G401 (cell line): ENCODE measurements at regions not wholly inside any gene's neighbourhood (a gene's known extent, or its start where the extent isn't known, plus 50 kb on each side); places are given as distances from the start of the nearest gene placed in this dataset.
"Not testable (repeated sequence)": the region's sequence is repeated elsewhere in the genome, so short reads cannot be mapped to it uniquely, and the experiment has no call there.

ENCODE experiments used
- DNase-seq: peaks from one replicate; pipeline ENCODE4 v3.0.0-alpha.2; 2015; ENCODE audit warnings: low spot score
- in situ Hi-C: cut with HindIII; loops from 2 replicates; pipeline ENCODE4 v1.10.0; 2016; ENCODE audit warnings: low sequenced_read_pairs, mixed read lengths

DNA sequence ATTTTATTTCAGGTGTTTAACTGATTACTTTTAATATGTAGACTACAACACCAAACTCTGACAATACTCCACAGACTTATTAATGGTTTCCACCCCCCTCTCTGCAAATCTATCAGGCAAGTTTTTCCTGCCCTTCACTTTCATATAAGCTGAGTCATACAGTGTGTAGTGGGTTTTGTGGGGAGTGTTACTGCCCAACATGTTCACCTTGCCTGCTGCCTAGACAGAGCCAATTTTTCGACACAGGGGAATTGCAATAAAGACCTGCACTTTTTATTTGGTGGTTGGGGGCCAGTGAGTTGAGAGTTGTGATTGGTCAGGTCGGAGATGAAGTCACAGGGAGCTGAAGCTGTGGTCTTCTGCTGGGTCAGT lies 119.7 kb downstream of the PPIAL4G start:
- no peak for DNase-seq
- in situ Hi-C loops, result no loop called here

DNA sequence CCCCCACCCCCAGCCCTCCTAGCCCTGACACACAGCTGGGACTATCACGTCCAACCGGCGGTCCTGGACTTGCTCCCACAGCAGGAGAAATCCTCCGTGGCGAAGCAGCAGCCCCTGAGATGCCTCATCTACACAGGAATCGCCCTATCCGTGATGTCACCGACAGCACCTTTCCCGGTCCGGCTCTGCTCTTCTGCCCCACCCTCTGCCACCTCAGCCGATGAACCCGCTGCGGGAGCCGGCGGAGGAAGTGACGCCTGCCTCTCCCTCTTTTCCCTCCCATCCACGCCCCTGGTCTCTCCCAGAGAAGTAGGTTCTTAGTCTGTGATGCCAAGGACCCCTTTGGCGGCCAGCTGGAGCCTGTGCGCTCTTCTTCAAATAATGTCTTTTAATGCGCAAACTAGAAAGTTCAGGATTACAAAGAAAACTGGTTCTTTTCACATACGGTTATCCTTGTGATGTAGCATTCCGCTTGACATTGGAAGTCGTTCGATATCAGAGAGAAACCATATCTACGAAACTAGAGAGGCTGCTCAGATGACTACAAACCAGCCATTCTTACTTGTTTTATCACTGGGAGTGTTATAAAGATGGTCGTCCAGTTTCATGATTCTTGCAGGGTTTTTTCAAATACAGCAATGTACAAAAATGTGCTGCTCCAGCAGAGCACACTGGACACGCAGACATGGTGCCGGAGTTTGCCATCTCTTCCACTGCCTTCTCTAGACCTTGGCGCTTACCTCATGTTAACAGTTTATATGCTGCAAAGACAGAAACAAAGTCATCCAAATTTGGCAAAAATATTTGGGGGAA lies 120.3 kb downstream of the PPIAL4G start:
- in situ Hi-C loops, result no loop called here
- peak; percentile 80 for DNase-seq

DNA sequence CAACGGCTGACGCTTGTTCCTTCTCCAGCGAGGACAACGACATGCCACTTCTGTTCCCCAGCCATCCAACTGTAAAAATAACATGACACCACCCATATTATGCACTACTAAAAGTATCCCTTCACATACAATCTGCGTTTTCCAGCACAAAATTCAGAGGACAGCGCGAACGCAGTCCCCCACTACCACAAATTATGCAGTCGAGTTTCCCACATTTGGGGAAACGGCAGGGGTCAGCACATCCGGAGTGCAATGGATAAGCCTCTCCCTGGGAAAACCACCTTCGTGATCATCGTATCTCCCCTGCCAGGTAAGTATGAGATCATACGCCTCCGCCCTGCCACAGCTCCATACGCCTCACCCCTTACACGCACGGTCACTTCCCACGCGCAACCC lies 120.9 kb downstream of the PPIAL4G start:
- in situ Hi-C loops, result no loop called here
- peak; percentile 41 for DNase-seq

DNA sequence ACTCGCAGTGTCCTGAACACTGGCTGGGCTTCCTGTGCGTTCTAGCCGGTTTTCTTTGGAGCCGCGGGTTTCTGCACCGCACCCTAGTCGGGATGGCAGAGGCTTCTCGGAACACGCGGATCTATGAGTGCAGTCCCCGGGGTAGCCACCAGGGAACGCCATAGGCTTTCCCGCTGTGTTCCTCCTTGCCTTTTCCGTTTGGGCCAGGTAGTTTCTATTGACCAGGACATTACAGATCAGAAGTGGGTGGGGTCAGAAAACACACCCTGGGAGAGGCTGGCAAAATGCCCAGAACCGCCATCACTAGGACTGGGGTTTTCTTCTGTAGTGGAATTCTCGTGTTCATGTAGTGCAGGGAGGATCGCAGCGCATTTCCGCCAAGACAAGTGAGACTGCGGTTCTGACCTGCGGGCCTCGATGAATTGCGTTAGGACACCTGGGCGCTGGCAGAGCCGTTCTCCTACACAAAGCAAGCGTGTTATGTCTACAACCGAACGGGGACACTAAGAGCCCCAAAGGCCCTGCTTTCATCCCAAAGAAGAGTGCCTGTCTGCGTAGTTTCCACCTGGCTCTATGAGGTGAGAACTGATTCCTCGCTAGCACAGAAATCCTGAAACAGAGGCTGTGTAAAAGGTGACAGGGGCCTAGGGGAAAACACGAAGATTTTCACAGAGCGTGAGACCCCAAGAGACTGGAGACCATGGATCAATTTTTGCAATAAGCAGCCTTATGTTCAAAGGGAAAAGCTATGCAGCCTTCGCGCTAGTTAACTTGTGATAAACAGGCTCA lies 121.5 kb downstream of the PPIAL4G start:
- in situ Hi-C loops, result not testable (repeated sequence)
- DNase-seq, result peak; percentile 22

DNA sequence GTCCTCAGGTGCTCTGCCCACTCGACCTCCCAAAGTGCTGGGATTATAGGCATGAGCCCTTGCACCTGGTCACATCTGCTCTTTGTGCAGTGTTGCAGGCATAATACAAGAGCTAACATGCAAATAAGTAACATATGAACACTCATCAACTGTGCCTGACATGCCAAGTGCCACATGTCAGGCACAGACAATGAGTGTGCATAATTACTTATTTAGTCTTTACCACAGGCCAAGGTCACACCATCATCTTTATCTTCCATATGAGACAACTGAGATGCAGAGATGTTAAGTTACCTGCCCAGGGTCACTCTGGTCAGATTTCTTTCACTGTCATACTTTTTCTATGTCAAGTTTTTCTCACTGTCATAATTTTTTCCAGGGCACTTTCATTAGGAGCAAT lies 126.1 kb downstream of the PPIAL4G start:
- in situ Hi-C loops, result no loop called here
- DNase-seq, result no peak

DNA sequence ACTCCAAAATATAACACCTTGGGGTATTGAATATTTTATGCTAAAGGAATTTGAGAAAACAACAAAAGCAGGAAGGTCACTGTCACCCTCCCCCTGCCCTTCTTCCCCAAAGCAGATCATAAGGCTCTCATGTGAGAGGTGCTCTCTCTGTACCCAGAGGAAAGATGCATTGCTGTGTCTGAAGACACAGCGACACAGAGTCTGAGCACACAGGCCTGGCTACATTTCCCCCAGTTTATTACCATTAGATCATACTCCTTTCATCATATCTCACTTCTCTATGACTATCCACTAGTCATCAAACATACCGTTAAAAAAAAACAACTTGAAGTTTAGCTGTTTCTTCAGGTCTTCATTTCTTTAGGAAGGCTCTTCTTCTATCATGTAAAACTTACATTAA lies 127.1 kb downstream of the PPIAL4G start:
- in situ Hi-C loops, result no loop called here
- DNase-seq, result no peak

DNA sequence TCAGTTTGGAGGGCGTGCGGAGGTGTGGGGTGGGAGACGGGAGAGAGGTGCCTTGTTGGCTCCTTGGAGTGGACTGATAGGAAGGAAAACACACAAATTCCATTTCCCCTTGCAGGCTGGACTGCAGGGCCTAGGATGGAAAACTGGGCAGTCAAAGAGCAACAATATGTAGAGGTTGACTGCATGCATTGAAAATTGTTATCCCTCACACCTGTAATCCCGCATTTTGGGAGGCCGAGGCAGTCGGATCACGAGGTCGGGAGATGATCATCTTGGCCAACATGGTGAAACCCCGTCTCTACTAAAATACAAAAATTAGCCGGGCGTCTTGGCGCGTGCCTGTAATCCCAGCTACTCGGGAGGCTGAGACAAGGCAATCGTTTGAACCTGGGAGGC lies 128.2 kb downstream of the PPIAL4G start:
- in situ Hi-C loops, result no loop called here
- no peak for DNase-seq

DNA sequence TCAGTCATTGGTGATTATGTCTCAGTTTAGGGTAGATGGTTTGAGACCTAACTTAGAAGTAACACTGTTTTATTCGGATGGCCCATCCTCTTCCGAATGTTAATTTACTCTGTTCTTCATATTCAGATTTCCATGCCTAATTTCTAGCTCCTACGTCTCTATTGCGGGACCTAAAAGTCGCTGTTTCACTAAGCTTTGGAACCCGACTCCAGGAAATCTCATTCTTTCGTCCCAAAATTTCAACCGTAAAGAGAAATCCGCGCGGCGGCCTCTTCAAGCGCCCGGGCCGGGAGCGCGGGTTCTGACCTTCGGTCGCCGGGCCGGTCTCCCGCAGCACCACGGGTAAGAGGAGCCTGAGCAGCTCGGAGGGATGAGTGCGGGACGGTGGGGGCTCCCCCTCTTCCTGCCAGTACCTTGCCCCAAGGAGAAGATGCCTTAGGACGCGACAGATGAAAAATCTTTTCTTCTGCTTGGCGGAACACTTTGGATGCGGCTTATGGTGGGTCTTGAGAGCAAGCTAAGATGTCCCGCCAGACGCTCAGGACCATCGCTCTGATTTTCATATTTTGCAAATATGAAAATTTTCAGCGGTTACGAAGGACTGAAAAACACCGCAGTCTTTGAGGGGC lies 128.7 kb downstream of the PPIAL4G start:
- DNase-seq, result no peak
- in situ Hi-C loops, result no loop called here

DNA sequence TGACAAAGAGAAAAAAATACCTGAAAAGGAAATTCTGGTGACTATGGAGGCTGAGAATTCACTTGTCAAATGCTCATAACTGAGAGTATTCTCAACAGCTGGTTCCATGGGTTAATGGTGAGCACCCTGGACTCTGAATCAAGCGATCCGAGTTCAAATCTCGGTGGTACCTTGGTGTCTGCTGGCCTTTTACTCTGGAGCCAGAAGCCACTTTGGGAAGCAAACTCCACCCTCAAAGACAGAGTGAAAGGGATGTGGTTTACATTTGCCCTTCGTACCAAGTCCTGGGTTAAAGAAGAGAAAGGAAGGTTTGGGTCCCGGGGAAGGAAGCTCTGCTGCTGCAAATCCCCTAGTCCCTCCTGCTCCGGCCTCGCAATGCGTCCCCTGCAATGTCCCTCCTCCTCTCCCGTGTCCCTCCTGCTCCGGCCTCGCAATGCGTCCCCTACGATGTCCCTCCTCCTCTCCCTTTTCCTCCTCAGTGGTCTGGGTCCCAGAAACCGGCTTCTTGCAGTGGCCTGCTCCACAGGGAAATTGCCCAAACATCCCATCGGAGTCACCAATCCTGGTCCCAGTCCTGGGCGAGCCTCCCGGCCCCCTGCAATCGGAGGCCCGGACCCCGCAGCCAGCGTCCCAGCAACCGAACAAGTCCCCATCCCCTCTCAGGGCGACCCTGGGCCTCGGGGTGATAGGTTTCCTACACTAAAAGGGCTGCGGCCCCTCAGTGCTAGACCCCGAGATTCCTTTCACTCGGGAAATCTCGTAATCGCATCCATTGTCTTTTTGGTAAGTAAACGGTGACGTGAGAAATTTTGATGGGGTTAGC lies 129.4 kb downstream of the PPIAL4G start:
- in situ Hi-C loops, result no loop called here
- peak; percentile 62 for DNase-seq

DNA sequence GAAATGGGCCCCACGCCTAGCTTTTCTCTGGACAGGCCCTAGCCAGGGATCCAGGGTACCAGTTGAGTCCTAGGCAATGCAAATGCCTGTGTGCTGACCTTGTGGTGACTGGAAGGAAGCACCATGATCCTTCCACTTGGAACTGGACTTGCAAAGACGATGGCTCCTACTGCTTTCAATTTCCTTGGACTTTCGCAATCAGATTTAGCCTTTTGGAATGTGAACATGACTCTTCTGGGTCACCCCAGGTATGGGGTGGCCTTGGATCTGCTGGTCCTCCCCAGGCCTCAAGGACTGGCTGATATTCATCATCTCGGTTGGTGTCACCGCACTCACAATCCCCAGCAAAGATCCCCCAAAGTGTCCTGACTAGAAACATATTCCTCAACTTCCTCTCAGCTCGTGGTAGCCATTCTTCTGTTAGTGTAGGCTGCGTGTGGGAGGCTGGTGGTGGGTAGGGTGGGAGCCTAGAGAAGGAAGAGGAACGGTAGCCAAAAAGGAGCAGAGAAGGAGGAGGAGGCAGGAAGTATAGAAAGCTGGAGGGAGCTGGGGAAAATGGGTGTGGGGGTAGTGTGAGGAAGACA lies 130.5 kb downstream of the PPIAL4G start:
- in situ Hi-C loops, result no loop called here
- no peak for DNase-seq

DNA sequence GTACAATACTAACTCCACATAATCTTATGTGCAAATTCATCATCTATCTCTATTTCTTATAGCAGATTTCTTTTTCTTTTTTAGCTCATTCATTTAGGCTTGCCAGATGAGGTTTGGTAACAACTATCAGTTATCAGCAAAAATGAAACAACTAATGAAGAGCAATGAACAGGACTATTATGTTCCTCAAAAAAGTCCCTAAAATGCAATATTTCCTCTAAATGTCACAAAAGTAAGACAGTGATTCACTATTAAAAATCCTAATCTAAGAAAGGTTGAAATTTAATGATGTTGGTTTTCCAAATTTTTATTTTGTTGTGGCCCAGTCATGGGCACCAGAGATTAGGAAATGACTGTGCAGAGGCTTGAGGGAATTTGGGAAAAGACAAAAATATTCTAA lies 135.3 kb downstream of the PPIAL4G start:
- in situ Hi-C loops, result no loop called here
- DNase-seq, result no peak

DNA sequence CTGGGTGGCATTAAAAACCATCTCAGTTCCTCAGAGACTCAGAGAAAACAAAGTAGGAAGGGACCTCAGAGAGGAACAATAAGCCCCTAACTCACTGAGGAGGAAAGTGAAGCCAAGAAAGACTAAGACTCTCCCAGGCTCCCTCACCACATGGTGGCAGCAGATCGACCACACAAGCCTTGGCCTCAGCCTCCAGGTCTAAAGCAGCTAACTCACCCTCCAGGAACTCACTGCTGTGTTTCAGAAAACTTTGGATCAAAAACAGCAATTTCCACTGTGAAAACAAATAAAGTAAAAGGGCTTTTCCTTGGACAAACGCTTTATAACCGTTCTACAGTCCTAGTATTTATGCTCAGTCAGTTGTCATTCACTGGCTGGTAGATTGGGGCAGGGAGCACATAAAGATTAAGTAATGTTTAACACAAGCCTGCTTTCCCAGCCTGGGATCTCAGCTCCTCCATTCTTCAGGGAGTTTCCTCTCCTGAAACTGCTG lies 137.4 kb downstream of the PPIAL4G start:
- peak; percentile 27 for DNase-seq
- in situ Hi-C loops, result not testable (repeated sequence)

DNA sequence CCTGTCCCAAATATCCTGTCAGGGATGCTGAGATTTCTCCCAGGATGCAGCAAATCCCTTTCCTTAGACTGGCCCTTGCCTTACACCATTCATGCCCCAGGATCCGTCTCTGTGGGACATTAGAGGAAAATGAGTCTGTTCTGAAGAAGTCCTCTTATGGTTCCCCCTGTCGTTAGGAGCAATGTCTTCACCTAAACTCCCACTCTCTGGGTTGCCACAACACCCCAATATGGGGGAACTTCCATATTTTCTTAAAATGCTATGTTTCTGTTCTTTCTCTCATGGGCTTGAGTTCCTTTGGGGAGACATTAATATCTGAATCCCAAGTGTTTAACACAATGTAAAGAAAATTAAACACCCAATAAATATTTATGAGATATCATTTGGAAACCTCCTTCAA lies 138.5 kb downstream of the PPIAL4G start:
- DNase-seq, in situ Hi-C loops: not testable (repeated sequence)

DNA sequence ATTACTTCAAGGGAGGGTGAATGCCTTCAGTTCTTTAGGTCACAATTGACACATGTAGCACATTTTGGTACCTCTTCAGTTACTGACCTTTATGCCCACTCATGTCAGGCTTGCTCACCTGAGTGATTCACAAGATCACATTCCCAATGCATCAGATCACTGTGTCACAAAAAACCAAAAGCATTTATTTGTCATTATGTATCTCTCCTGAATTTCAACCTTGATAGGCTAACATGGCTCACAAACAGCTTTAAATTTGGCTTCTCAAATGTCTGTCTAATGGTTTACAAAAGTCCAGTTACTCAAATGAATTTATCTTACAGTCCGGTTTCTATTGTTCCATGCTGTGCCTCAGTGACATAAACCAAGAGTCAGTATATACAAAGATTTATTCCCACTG lies 141.4 kb downstream of the PPIAL4G start:
- DNase-seq, in situ Hi-C loops: not testable (repeated sequence)

DNA sequence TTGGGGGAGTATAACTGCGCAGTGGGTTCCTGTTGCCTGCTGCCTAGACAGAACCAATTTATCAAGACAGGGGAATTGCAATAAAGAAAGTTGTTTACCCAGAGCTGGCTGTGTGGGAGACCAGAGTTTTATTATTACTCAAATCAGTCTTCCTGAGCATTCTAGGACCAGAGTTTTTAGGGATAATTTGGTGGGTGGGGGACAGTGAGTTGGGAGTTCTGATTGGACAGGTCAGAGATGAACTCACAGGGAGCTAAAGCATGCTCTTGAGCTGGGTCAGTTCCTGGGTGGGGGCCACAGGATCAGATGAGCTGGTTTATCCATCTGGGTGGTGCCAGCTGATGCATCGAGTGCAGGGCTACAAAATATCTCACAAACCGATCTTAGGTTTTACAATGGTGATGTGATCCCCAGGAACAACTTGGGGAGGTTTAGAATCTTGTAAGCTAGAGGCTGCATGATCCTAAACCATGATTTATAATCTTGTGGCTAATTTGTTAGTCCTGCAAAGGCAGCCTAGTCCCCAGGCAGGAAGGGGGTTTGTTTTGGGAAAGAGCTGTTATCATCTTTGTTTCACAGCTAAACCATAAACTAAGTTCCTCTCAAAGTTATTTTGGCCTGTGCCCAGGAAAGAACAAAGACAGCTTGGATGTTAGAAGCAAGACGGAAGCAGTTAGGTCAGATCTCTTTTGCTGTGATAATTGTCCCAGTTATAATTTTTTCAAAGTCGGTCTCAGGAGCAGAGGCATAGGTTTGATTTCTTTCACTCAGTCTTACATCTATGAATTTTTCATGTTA lies 146.8 kb downstream of the PPIAL4G start:
- in situ Hi-C loops, DNase-seq: not testable (repeated sequence)

DNA sequence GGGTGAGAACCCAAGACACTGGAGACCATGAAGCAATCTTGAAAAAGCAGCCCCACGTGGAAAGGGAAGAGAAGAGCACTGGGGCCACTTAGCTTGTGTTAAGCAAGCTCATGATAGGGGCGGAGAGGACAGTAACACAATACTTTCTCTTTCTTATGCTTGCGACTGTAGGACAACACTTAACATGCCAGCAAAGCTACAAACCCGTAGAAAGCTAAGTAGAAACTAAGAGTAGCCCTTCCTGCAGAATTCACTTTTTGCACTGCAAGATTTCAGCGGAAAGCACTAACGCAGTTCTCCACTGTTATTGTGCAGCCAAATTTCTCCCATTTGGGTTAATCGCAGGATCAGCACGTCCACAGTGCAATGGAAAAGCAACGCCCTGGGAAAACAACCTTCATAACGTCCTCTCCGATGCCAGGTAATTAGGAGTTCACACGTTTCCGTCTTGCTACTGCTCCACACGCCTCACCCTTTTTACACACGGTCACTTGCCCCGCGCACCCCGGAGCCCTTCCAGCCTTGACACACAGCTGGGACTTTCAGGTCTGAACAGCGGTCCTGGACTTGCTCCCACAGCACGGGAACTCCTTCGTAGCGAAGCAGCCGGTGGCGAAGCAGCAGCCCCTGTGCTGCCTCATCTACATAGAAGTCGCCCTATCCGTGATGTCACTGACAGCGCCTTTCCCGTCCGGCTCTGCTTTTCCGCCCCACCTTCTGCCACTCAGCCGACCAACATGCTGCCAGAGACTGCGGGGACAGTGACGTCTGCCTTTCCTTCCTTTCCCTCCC lies 148.6 kb downstream of the PPIAL4G start:
- peak; percentile 97 for DNase-seq
- in situ Hi-C loops, result no loop called here

DNA sequence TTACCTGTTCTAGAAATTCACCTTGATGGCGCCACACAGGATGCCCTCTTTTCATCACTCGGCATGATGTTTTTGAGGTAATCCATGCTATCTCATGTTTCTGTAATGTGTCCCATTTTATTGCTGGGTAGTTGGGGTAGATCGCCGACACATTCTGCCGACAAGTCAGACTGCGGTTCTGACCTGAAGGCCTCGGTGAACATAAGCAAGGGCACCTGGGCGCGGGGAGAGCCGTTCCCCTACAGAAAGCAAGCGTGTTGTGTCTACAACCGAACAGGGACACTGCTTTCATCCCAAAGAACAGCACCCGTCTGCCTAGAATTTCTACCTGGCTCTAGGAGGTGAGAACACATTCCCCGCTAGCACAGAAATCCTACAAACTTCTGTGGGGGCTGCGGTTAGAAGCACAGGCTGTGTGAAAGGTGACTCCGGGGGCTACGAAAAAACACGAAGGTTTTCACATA lies 149.2 kb downstream of the PPIAL4G start:
- in situ Hi-C loops, result no loop called here
- no peak for DNase-seq
